ENCODE measurements at regions not wholly inside any gene's neighbourhood (a gene's known extent, or its start where the extent isn't known, plus 50 kb on each side); places are given as distances from the start of the nearest gene placed in this dataset.

- TF ChIP-seq CTCF (conservative IDR thresholded peaks at IDR 0.05) (no peak), ZFX (IDR thresholded peaks at IDR 0.05) (no peak)
Measured at GRCh38 chr10:31586723-31587638, 268.0 kb downstream of the ZEB1 start.
